GM10266 (cell line): ENCODE measurements at regions not wholly inside any gene's neighbourhood (a gene's known extent, or its start where the extent isn't known, plus 50 kb on each side); places are given as distances from the start of the nearest gene placed in this dataset.

Experiments
- DNase-seq: peaks from one replicate; pipeline ENCODE4 v3.0.0; 2012; ENCODE audit errors: extremely low spot score
- CTCF ChIP-seq: IDR thresholded peaks from 2 replicates; pipeline ENCODE4 v1.5.1; 2012; ENCODE audit warnings: mild to moderate bottlenecking, low read depth; ENCODE audit not compliant: control insufficient read depth, insufficient read depth; ENCODE audit errors: missing control alignments

- TF ChIP-seq CTCF = no peak
- no peak for DNase-seq
Measured at GRCh38 chr17:83186751-83187421, 107.5 kb downstream of the METRNL start.

- no peak for DNase-seq
- TF ChIP-seq CTCF = no peak
Measured at GRCh38 chr17:83187782-83188311, 108.4 kb downstream of the METRNL start.

DNA sequence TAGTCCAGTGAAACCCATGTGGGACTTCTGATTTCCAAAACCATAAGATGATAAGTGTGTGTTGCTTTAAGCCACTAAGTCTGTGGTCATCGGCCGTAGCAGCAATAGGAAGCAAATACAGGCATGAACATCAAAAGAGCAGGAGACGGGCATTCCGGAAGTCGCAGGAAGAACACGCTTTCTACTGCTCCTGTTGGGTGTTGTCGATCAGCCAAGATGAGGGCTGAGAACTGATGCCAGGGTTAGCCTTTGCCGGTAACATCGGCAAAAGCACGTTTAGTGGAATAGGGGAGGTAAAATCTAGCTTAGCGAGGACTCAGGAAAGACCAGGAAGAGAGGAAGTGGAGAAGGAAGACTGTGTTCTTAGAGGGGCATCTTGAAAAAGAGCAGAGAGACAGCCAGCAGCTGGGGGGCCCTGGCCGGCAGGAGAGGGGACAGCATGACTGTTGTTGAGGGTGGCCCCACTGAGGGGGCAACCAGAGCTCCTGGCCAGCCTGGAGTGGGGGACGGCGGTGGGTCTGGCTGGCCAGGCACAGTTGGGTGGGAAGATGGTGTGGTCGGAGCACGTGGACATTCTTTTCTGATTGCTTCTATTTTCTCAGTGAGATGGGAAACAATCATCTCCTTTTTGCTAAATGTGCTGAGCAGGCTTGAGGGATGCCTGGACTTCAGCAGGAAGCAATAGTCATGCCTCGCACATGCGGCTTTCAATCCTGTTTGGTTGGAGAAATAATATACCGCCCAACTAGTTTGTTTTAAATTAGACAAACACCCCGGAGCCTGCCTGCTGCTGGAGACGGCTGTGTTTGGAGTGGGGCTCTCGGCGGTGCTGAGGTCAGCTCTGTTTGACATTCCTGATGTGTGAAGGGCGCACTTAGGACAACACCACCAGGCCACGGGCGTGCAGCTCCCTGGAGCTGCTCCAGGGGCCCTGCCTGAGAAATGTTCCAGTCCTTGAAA, 109.9 kb downstream of the METRNL start:
- no peak for DNase-seq
- no peak for TF ChIP-seq CTCF

GRCh38 chr17:83190004-83190385, 110.6 kb downstream of the METRNL start:
- no peak for DNase-seq
- no peak for TF ChIP-seq CTCF

DNA sequence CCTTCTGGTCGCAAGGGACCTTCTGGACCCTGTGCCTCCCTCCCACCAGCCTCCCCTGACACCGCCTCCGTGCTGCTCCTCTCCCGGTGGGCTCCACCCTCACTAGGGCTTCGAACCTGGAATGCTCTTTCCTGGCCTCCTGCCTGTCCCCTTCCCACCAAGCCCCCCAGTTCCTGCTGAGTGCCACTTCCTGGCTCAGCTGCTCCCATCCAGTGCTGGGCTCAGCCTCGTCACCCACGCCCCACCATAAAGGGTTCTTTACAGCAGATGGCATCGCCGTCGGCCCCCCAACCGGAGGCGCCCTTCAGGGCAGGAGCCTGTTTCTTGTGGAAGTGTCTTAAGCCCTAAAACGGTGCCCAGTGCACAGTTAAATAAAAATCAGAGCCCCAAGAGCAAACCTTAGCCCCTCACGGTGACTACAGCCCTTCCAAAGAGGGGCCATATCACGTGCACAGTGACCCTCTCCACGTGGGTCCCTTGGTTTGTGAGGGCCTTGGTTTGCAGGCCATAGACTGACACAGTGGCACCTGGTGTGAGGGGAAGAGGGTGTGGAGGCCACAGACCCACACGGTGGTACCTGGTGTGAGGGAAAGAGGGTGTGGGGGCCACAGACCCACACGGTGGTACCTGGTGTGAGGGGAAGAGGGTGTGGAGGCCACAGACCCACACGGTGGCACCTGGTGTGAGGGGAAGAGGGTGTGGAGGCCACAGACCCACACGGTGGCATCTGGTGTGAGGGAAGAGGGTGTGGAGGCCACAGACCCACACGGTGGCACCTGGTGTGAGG, 111.4 kb downstream of the METRNL start:
- no peak for DNase-seq
- no peak for TF ChIP-seq CTCF

- DNase-seq = no peak
- no peak for TF ChIP-seq CTCF
Measured at GRCh38 chr17:83191388-83192160, 112.2 kb downstream of the METRNL start.
